K562 (cell line): ENCODE measurements at regions not wholly inside any gene's neighbourhood (a gene's known extent, or its start where the extent isn't known, plus 50 kb on each side); places are given as distances from the start of the nearest gene placed in this dataset.

ENCODE experiments used
- NONO ChIP-seq, 2 experiments: fragments of 200-400 bp in 1 of 2; fragments of 450-650 bp in 1 of 2; formaldehyde crosslinking in 1 of 2; IDR thresholded peaks; 2 replicates each; pipeline ENCODE4 v1.6.1; 2017; ENCODE audit warnings: low read depth in 2 of 2, mild to moderate bottlenecking in 2 of 2, moderate library complexity in 2 of 2, low read length in 1 of 2
- TF ChIP-seq, protein P1 (sequence below), 3 experiments: IDR thresholded peaks in 2 of 3; conservative IDR thresholded peaks in 1 of 3; 2 replicates each; pipeline ENCODE4 v1.5.1; 2011 to 2012; ENCODE audit warnings: low read length in 3 of 3, mild to moderate bottlenecking in 3 of 3, control low read depth in 2 of 3, improper control_type of control experiment in 1 of 3, inconsistent platforms in 1 of 3, low read depth in 1 of 3, mixed read lengths in 1 of 3, moderate library complexity in 1 of 3; ENCODE audit not compliant: insufficient read depth in 2 of 3

DNA sequence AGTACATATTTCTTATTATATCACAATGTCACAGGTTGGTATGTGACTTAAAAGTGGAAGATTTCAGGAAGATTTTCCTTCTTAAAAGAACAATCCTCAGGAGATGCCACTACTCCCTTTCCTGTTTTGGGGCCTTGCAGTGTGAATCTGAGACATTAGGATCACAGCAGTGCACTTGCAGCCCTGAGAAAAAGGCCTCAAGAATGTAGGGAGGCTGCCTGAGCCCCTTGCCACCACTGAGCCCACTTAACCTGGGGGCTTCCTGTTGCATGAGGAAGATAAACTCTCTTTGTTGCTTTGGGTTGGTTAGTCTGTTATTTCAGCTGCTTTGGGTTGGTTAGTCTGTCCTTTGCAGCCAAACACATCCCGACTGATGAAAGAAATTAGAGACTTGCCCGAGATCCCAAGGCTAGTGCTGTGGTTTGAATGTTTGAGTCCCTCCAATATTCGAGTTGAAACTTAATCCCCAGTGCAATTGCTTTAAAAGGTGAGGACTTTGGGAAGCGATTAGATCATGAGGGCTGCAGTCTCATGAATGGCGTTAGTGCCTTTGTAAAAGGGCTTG lies 151.3 kb upstream of the SP4 start:
- TF ChIP-seq, protein P1, sequence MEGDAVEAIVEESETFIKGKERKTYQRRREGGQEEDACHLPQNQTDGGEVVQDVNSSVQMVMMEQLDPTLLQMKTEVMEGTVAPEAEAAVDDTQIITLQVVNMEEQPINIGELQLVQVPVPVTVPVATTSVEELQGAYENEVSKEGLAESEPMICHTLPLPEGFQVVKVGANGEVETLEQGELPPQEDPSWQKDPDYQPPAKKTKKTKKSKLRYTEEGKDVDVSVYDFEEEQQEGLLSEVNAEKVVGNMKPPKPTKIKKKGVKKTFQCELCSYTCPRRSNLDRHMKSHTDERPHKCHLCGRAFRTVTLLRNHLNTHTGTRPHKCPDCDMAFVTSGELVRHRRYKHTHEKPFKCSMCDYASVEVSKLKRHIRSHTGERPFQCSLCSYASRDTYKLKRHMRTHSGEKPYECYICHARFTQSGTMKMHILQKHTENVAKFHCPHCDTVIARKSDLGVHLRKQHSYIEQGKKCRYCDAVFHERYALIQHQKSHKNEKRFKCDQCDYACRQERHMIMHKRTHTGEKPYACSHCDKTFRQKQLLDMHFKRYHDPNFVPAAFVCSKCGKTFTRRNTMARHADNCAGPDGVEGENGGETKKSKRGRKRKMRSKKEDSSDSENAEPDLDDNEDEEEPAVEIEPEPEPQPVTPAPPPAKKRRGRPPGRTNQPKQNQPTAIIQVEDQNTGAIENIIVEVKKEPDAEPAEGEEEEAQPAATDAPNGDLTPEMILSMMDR (IDR thresholded peaks at IDR 0.05 in 2 of 3, conservative IDR thresholded peaks at IDR 0.05 in 1 of 3; ENCODE audit: insufficient read depth in 2 of 3, low read depth in 1 of 3, low read length in 3 of 3) = no peak
- no peak for TF ChIP-seq NONO (IDR thresholded peaks at IDR 0.05; ENCODE audit: low read depth in 2 of 2, low read length in 1 of 2)
